PC-9 (cell line): ENCODE measurements at regions not wholly inside any gene's neighbourhood (a gene's known extent, or its start where the extent isn't known, plus 50 kb on each side); places are given as distances from the start of the nearest gene placed in this dataset.

ENCODE experiments used
- BruUV-seq: library from RNA; stranded (reverse); fragments of 400-500 nt; replicated peaks from 2 replicates; lab custom pipeline; 2021; lab: Mats Ljungman, UMichigan
- CTCF ChIA-PET: fragments of 300-600 bp; sonication (Branson Sonifier 250); formaldehyde crosslinking; loops from one replicate; lab custom pipeline; 2022; ENCODE audit warnings: antibody characterized with exemption; lab: Charles Lee
- POLR2A ChIA-PET: fragments of 300-600 bp; sonication (Branson Sonifier 250); formaldehyde crosslinking; loops from one replicate; lab custom pipeline; 2022; ENCODE audit warnings: antibody characterized with exemption; ENCODE audit not compliant: unreplicated experiment; lab: Charles Lee
- DNase-seq, 2 experiments: peaks; one replicate each; pipeline versions ENCODE4 v3.0.0 to v3.0.0-alpha.2; 2015 to 2022; ENCODE audit warnings: mixed read lengths in 1 of 2
- H2AFZ ChIP-seq: fragments of 200-600 bp; sonication (generic); 2 replicates; pipeline ENCODE4 v1.8.1; 2017; ENCODE audit warnings: antibody characterized with exemption
- H3F3A ChIP-seq: fragments of 200-600 bp; sonication (generic); 2 replicates; pipeline ENCODE4 v1.8.1; 2017; ENCODE audit warnings: antibody characterized with exemption, mild to moderate bottlenecking, low read depth; ENCODE audit not compliant: insufficient read depth
- H3K27ac ChIP-seq: fragments of 200-600 bp; sonication (generic); 2 replicates; pipeline ENCODE4 v1.6.1; 2016; ENCODE audit warnings: mixed run types
- H3K27me3 ChIP-seq: fragments of 200-600 bp; sonication (generic); 2 replicates; pipeline ENCODE4 v1.6.1; 2016; ENCODE audit warnings: low read depth, mixed run types; ENCODE audit not compliant: insufficient read depth
- H3K36me3 ChIP-seq: fragments of 200-600 bp; sonication (generic); 2 replicates; pipeline ENCODE4 v1.6.1; 2016; ENCODE audit warnings: low read depth, mixed run types
- H3K4me1 ChIP-seq: fragments of 200-600 bp; sonication (generic); replicated peaks from 2 replicates; pipeline ENCODE4 v1.6.1; 2016; ENCODE audit warnings: mixed run types; ENCODE audit not compliant: insufficient read depth
- H3K4me2 ChIP-seq: fragments of 200-600 bp; sonication (generic); 2 replicates; pipeline ENCODE4 v1.6.1; 2017; ENCODE audit warnings: mixed run types
- H3K4me3 ChIP-seq: fragments of 200-600 bp; sonication (generic); 2 replicates; pipeline ENCODE4 v1.6.1; 2016; ENCODE audit warnings: mixed run types
- H3K79me2 ChIP-seq: fragments of 200-600 bp; sonication (generic); 2 replicates; pipeline ENCODE4 v1.6.1; 2017; ENCODE audit warnings: low read depth, mixed run types
- H3K9me2 ChIP-seq: fragments of 200-600 bp; sonication (generic); 2 replicates; pipeline ENCODE4 v1.8.1; 2017; ENCODE audit warnings: mild to moderate bottlenecking; ENCODE audit not compliant: insufficient read depth
- H3K9me3 ChIP-seq: fragments of 200-600 bp; sonication (generic); 2 replicates; pipeline ENCODE4 v1.8.1; 2016; ENCODE audit warnings: low read depth; ENCODE audit not compliant: insufficient read depth
- H4K20me1 ChIP-seq: fragments of 200-600 bp; sonication (generic); 2 replicates; pipeline ENCODE4 v1.8.1; 2017; ENCODE audit not compliant: insufficient read depth
- CTCF ChIP-seq: fragments of 200-600 bp; sonication (generic); conservative IDR thresholded peaks from 2 replicates; pipeline ENCODE4 v1.6.1; 2017; ENCODE audit warnings: mixed run types, antibody characterized with exemption, mild to moderate bottlenecking, moderate library complexity
- EZH2 ChIP-seq: fragments of 200-600 bp; sonication (generic); IDR thresholded peaks from 2 replicates; pipeline ENCODE4 v1.8.0; 2017; ENCODE audit warnings: antibody characterized with exemption, low read depth
- intact Hi-C: fragments of 100-400 bp; cut with micrococcal nuclease; formaldehyde crosslinking; loops from one replicate; pipeline ENCODE4 v1.10.0; 2022; ENCODE audit not compliant: unreplicated experiment

GRCh38 chr12:41804026-41804425 lies 340.6 kb downstream of the GXYLT1 start:
- Histone ChIP-seq H3K4me3 (no peak overlapping the region), H3K9me3 (no peaks in the 10 kb centered on the region), H3K4me1 (no peaks in the 10 kb centered on the region), H3K4me2 (no peak overlapping the region), H3K9me2 (no peaks in the 10 kb centered on the region), H3K27ac (no peak overlapping the region), H4K20me1 (no peaks in the 10 kb centered on the region), H3F3A (no peaks in the 10 kb centered on the region), H3K36me3 (no peaks in the 10 kb centered on the region), H3K27me3 (no peaks in the 10 kb centered on the region), H3K79me2 (no peaks in the 10 kb centered on the region), H2AFZ (no peak overlapping the region)
- no peak for DNase-seq
- no peak for TF ChIP-seq CTCF
- intact Hi-C loops, result no loop called here
- ChIA-PET CTCF (no interaction called here), POLR2A (no interaction called here)
- BruUV-seq, result no TSS peak

DNA sequence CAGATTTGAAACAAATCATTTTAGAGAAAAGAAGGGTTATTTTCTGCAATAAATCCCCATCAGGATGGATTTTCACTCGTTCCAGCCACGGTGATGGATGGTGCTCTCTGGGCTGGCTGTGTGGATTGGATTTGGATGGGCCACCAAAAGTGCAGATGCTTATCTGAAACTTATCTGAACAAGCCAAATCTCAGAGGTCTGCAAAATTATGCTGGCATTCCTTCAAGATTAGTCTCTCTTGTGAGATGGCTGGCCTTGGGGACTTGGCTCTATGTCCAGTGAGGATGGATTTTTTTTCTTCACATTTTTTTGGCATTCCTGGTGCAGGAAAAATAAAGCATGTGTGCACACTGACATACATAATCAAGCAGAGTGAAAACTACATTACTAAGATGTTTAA lies 341.9 kb downstream of the GXYLT1 start:
- Histone ChIP-seq H3K4me1 (no peaks in the 10 kb centered on the region), H3K9me2 (no peaks in the 10 kb centered on the region), H3K36me3 (no peaks in the 10 kb centered on the region), H3K9me3 (no peaks in the 10 kb centered on the region), H3K27me3 (no peaks in the 10 kb centered on the region), H2AFZ (no peak overlapping the region), H3K27ac (no peak overlapping the region), H3K4me3 (no peak overlapping the region), H3K79me2 (no peaks in the 10 kb centered on the region), H3F3A (no peaks in the 10 kb centered on the region), H3K4me2 (no peak overlapping the region), H4K20me1 (no peaks in the 10 kb centered on the region)
- no peak for DNase-seq
- intact Hi-C loops, result no loop called here
- no peak for TF ChIP-seq CTCF
- TF ChIP-seq EZH2, result no peak
- ChIA-PET POLR2A (no interaction called here), CTCF (no interaction called here)
- no TSS peak for BruUV-seq

GRCh38 chr12:41801261-41801660 lies 343.4 kb downstream of the GXYLT1 start:
- H3K79me2 ChIP-seq, result no peaks in the 10 kb centered on the region
- H4K20me1 ChIP-seq, result no peaks in the 10 kb centered on the region
- no peak overlapping the region for H3K4me3 ChIP-seq
- TF ChIP-seq EZH2, result no peak
- no peak for TF ChIP-seq CTCF
- H3K27ac ChIP-seq, result no peak overlapping the region
- no peaks in the 10 kb centered on the region for H3K9me2 ChIP-seq
- no peaks in the 10 kb centered on the region for H3K4me1 ChIP-seq
- no TSS peak for BruUV-seq
- H3F3A ChIP-seq, result no peaks in the 10 kb centered on the region
- intact Hi-C loops, result no loop called here
- CTCF ChIA-PET, result no interaction called here
- H3K27me3 ChIP-seq, result no peaks in the 10 kb centered on the region
- DNase-seq, result no peak
- H2AFZ ChIP-seq, result no peak overlapping the region
- H3K9me3 ChIP-seq, result no peaks in the 10 kb centered on the region
- H3K4me2 ChIP-seq, result no peak overlapping the region
- POLR2A ChIA-PET, result no interaction called here
- no peaks in the 10 kb centered on the region for H3K36me3 ChIP-seq
